MM.1S (cell line): ENCODE measurements at regions not wholly inside any gene's neighbourhood (a gene's known extent, or its start where the extent isn't known, plus 50 kb on each side); places are given as distances from the start of the nearest gene placed in this dataset.

Experiments
- EZH2 ChIP-seq: fragments of 300-600 bp; sonication (generic); optimal IDR thresholded peaks from 2 replicates; pipeline ENCODE3; 2017; ENCODE audit warnings: low read depth, mild to moderate bottlenecking, antibody characterized with exemption, low read length, mixed read lengths
- EZH2phosphoT487 ChIP-seq: fragments of 300-600 bp; sonication (generic); IDR thresholded peaks from 2 replicates; pipeline ENCODE4 v1.6.1; 2018; ENCODE audit warnings: antibody characterized with exemption, low read length
- TF ChIP-seq, protein P1 (sequence below): fragments of 300-600 bp; sonication (generic); IDR thresholded peaks from 2 replicates; pipeline ENCODE4 v1.5.1; 2016; ENCODE audit warnings: antibody characterized with exemption, low read length, mixed read lengths

DNA sequence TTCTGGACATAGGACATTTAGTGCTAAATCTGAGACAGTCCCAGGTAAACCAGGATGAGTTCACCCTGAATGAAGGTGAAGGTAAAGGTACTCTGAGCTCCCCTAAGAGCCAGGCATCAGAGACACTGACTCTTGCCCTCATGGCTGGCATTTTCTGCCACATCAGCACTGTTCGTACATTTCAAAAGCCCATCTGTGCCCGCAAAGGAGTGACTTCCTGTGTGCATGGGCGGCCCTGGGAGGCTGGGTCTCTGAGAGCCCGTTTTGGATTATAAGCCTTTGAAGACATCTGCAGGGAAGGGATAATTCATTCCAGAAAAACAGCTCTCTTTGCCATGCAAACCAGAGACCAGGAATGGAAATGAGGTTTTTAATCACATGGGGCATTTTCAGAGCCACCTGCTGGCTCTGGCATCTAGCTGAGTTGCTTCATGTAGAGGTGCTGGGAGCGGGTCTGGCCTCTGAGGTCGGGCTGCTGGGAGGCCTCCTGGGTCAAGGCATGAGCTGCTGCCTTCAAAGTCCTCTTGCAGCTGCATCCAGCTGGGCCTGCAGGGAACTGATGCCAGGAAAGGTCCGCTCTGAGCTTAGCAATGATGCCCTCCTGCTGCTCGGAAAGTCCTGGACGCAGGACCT is 348.3 kb downstream of the DHX35 start:
- TF ChIP-seq, protein P1, sequence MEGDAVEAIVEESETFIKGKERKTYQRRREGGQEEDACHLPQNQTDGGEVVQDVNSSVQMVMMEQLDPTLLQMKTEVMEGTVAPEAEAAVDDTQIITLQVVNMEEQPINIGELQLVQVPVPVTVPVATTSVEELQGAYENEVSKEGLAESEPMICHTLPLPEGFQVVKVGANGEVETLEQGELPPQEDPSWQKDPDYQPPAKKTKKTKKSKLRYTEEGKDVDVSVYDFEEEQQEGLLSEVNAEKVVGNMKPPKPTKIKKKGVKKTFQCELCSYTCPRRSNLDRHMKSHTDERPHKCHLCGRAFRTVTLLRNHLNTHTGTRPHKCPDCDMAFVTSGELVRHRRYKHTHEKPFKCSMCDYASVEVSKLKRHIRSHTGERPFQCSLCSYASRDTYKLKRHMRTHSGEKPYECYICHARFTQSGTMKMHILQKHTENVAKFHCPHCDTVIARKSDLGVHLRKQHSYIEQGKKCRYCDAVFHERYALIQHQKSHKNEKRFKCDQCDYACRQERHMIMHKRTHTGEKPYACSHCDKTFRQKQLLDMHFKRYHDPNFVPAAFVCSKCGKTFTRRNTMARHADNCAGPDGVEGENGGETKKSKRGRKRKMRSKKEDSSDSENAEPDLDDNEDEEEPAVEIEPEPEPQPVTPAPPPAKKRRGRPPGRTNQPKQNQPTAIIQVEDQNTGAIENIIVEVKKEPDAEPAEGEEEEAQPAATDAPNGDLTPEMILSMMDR = no peak
- TF ChIP-seq EZH2 = no peak
- TF ChIP-seq EZH2phosphoT487 = no peak
